ENCODE measurements at regions not wholly inside any gene's neighbourhood (a gene's known extent, or its start where the extent isn't known, plus 50 kb on each side); places are given as distances from the start of the nearest gene placed in this dataset.

DNA sequence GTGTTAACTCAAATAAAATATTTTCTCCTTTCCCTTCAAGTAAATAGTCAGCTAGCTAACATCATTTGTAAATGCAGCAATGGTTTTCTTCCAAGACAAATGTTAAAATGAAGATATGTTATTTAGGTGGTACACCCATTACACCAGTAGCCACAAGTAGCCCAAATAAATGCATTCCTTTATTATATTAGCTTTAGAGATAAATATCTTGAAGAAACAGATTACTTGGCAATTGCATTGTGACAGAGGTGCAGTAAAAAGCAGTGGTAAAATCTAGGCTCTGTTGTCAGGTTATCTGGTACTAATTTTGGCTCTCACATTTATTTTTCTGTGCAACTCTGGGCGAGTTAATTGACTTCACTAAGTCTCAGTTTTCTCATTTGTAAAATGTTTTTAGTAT lies 193.0 kb downstream of the NAA11 start:
- no peak overlapping the region for H3K4me3 ChIP-seq (ENCODE audit: low read length)
- no peaks in the 10 kb centered on the region for H3K9me3 ChIP-seq (ENCODE audit: low read length)
- TF ChIP-seq RAD21 (conservative IDR thresholded peaks at IDR 0.05): no peak
- no peak for TF ChIP-seq SMC3 (conservative IDR thresholded peaks at IDR 0.05; ENCODE audit: poor library complexity)
- no peak for TF ChIP-seq TAF1 (IDR thresholded peaks at IDR 0.05; ENCODE audit: low read depth)
- TF ChIP-seq, protein P1, sequence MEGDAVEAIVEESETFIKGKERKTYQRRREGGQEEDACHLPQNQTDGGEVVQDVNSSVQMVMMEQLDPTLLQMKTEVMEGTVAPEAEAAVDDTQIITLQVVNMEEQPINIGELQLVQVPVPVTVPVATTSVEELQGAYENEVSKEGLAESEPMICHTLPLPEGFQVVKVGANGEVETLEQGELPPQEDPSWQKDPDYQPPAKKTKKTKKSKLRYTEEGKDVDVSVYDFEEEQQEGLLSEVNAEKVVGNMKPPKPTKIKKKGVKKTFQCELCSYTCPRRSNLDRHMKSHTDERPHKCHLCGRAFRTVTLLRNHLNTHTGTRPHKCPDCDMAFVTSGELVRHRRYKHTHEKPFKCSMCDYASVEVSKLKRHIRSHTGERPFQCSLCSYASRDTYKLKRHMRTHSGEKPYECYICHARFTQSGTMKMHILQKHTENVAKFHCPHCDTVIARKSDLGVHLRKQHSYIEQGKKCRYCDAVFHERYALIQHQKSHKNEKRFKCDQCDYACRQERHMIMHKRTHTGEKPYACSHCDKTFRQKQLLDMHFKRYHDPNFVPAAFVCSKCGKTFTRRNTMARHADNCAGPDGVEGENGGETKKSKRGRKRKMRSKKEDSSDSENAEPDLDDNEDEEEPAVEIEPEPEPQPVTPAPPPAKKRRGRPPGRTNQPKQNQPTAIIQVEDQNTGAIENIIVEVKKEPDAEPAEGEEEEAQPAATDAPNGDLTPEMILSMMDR (IDR thresholded peaks at IDR 0.05; ENCODE audit: poor library complexity, severe bottlenecking): no peak
- H3K4me2 ChIP-seq (ENCODE audit: low read length): no peak overlapping the region
- no peak overlapping the region for H3K9ac ChIP-seq (ENCODE audit: low read length)
- no peaks in the 10 kb centered on the region for H3F3A ChIP-seq (ENCODE audit: insufficient read depth, low read length, poor library complexity, severe bottlenecking)
- no peaks in the 10 kb centered on the region for H4K20me1 ChIP-seq (ENCODE audit: insufficient read depth)
- H2AFZ ChIP-seq (ENCODE audit: low read depth, low read length): no peak overlapping the region
- H3K27ac ChIP-seq (ENCODE audit: low read length): no peak overlapping the region
- H3K36me3 ChIP-seq (ENCODE audit: insufficient read depth, low read length): no peaks in the 10 kb centered on the region
- H3K9me2 ChIP-seq (ENCODE audit: insufficient read depth, low read length): no peaks in the 10 kb centered on the region
- no peaks in the 10 kb centered on the region for H3K27me3 ChIP-seq (ENCODE audit: insufficient read depth, low read depth, low read length)
- no peaks in the 10 kb centered on the region for H3K79me2 ChIP-seq (replicated peaks; ENCODE audit: insufficient read depth, low read length)

DNA sequence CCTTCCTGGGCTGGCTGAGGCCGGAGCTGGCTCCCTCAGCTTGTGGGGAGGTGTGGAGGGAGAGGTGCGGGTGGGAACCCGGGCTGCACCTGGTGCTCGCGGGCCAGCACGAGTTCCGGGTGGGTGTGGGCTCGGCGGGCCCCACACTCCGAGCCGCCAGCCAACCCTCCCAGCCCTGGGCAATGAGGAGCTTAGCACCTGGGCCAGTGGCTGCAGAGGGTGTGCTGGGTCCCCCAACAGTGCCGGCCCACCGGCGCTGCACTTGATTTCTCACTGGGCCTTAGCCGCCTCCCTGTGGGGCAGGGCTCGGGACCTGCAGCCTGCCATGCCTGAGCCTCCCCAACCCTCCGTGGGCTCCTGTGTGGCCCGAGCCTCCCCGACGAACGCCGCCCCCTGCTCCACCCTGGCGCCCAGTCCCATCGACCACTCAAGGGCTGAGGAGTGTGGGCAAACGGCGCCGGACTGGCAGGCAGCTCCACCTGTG lies 182.7 kb upstream of the PAQR3 start:
- H3K4me2 ChIP-seq (ENCODE audit: low read length): no peak overlapping the region
- H4K20me1 ChIP-seq (ENCODE audit: insufficient read depth): no peaks in the 10 kb centered on the region
- no peak overlapping the region for H3K4me3 ChIP-seq (ENCODE audit: low read length)
- no peak overlapping the region for H2AFZ ChIP-seq (ENCODE audit: low read depth, low read length)
- no peak for TF ChIP-seq EP300 (conservative IDR thresholded peaks at IDR 0.05; ENCODE audit: poor library complexity, severe bottlenecking)
- TF ChIP-seq, protein P2, sequence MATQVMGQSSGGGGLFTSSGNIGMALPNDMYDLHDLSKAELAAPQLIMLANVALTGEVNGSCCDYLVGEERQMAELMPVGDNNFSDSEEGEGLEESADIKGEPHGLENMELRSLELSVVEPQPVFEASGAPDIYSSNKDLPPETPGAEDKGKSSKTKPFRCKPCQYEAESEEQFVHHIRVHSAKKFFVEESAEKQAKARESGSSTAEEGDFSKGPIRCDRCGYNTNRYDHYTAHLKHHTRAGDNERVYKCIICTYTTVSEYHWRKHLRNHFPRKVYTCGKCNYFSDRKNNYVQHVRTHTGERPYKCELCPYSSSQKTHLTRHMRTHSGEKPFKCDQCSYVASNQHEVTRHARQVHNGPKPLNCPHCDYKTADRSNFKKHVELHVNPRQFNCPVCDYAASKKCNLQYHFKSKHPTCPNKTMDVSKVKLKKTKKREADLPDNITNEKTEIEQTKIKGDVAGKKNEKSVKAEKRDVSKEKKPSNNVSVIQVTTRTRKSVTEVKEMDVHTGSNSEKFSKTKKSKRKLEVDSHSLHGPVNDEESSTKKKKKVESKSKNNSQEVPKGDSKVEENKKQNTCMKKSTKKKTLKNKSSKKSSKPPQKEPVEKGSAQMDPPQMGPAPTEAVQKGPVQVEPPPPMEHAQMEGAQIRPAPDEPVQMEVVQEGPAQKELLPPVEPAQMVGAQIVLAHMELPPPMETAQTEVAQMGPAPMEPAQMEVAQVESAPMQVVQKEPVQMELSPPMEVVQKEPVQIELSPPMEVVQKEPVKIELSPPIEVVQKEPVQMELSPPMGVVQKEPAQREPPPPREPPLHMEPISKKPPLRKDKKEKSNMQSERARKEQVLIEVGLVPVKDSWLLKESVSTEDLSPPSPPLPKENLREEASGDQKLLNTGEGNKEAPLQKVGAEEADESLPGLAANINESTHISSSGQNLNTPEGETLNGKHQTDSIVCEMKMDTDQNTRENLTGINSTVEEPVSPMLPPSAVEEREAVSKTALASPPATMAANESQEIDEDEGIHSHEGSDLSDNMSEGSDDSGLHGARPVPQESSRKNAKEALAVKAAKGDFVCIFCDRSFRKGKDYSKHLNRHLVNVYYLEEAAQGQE (IDR thresholded peaks at IDR 0.05; ENCODE audit: borderline replicate concordance): no peak
- TF ChIP-seq, protein P1 (IDR thresholded peaks at IDR 0.05; ENCODE audit: poor library complexity, severe bottlenecking): no peak
- no peak for TF ChIP-seq MXI1 (conservative IDR thresholded peaks at IDR 0.05; ENCODE audit: poor library complexity, severe bottlenecking)
- TF ChIP-seq RAD21 (conservative IDR thresholded peaks at IDR 0.05): no peak
- no peak for TF ChIP-seq SMC3 (conservative IDR thresholded peaks at IDR 0.05; ENCODE audit: poor library complexity)
- TF ChIP-seq TAF1 (IDR thresholded peaks at IDR 0.05; ENCODE audit: low read depth): no peak
- TF ChIP-seq EZH2 (IDR thresholded peaks at IDR 0.05; ENCODE audit: borderline replicate concordance, insufficient read depth, low read length, poor library complexity, severe bottlenecking): no peak
- no peak for TF ChIP-seq POLR2AphosphoS5 (IDR thresholded peaks at IDR 0.05)
- H3K36me3 ChIP-seq (ENCODE audit: insufficient read depth, low read length): no peaks in the 10 kb centered on the region
- no peaks in the 10 kb centered on the region for H3K79me2 ChIP-seq (replicated peaks; ENCODE audit: insufficient read depth, low read length)
- H3K9me2 ChIP-seq (ENCODE audit: insufficient read depth, low read length): no peaks in the 10 kb centered on the region
- H3F3A ChIP-seq (ENCODE audit: insufficient read depth, low read length, poor library complexity, severe bottlenecking): no peaks in the 10 kb centered on the region
- no peak overlapping the region for H3K9ac ChIP-seq (ENCODE audit: low read length)
- H3K27ac ChIP-seq (ENCODE audit: low read length): no peak overlapping the region
- no peaks in the 10 kb centered on the region for H3K27me3 ChIP-seq (ENCODE audit: insufficient read depth, low read depth, low read length)
- no peaks in the 10 kb centered on the region for H3K9me3 ChIP-seq (ENCODE audit: low read length)
